ENCODE measurements at regions not wholly inside any gene's neighbourhood (a gene's known extent, or its start where the extent isn't known, plus 50 kb on each side); places are given as distances from the start of the nearest gene placed in this dataset.

GRCh38 chr6:9417400-9417799 is 982.1 kb upstream of the SLC35B3 start:
- no peaks in the 10 kb centered on the region for H3K4me1 ChIP-seq (ENCODE audit: control insufficient read depth, insufficient read depth, low read length)
- intact Hi-C loops (cut with micrococcal nuclease; ENCODE audit: unreplicated experiment) (no loop called here), in situ Hi-C loops (cut with HindIII; ENCODE audit: low pct_unique_long_range_greater_than_20kb, low sequenced_read_pairs) (no loop called here)
- H3K27ac ChIP-seq (ENCODE audit: low read length) = no peak overlapping the region
- no peaks in the 10 kb centered on the region for H3K36me3 ChIP-seq (ENCODE audit: control insufficient read depth, insufficient read depth, low read length)
- TF ChIP-seq POLR2AphosphoS5 (IDR thresholded peaks at IDR 0.05; ENCODE audit: low read depth, low read length) (no peak), TCF7L2 (IDR thresholded peaks at IDR 0.05; ENCODE audit: low read depth, low read length) (no peak), REST (IDR thresholded peaks at IDR 0.05; ENCODE audit: insufficient read depth in 1 of 2, low read depth in 2 of 2, low read length in 1 of 2) (no peak), CTCF (IDR thresholded peaks at IDR 0.05) (no peak), SIN3A (IDR thresholded peaks at IDR 0.05; ENCODE audit: borderline replicate concordance, insufficient read depth, low read depth, low read length) (no peak)
- CTCF ChIA-PET = no interaction called here
- no peak for ATAC-seq
- no TSS peak for BruUV-seq (replicated peaks)
- no peak overlapping the region for H3K4me3 ChIP-seq (ENCODE audit: low read depth in 2 of 2, low read length in 2 of 2)
- DNase-seq (ENCODE audit: low read depth, low spot score) = no peak
- H3K9me3 ChIP-seq (ENCODE audit: control insufficient read depth, insufficient read depth, low read depth, low read length) = no peaks in the 10 kb centered on the region; the same call in 1 of the 2 replicates
- no peaks in the 10 kb centered on the region for H3K27me3 ChIP-seq (ENCODE audit: control insufficient read depth, insufficient read depth, low read length)
- POLR2A ChIA-PET = no interaction called here

GRCh38 chr6:9412951-9413559 is 977.7 kb upstream of the SLC35B3 start:
- no peaks in the 10 kb centered on the region for H3K27me3 ChIP-seq (ENCODE audit: control insufficient read depth, insufficient read depth, low read length)
- TF ChIP-seq REST (IDR thresholded peaks at IDR 0.05; ENCODE audit: insufficient read depth in 1 of 2, low read depth in 2 of 2, low read length in 1 of 2) = no peak
- TF ChIP-seq CTCF (IDR thresholded peaks at IDR 0.05) = peak; percentile 55
- peaks cover 10% of the 10 kb centered on the region for H3K4me1 ChIP-seq (ENCODE audit: control insufficient read depth, insufficient read depth, low read length)
- H3K27ac ChIP-seq (ENCODE audit: low read length) = no peak overlapping the region
- ChIA-PET CTCF (interaction anchor here (0.6 to 0.7 kb wide), 2 partner anchors 62 to 108 kb away, joined by 3 to 4 read pairs; no protein-coding TSS in a partner anchor), POLR2A (no interaction called here)
- BruUV-seq (replicated peaks) = no TSS peak
- intact Hi-C loops (cut with micrococcal nuclease; ENCODE audit: unreplicated experiment) (no loop called here), in situ Hi-C loops (cut with HindIII; ENCODE audit: low pct_unique_long_range_greater_than_20kb, low sequenced_read_pairs) (no loop called here)
- H3K9me3 ChIP-seq (ENCODE audit: control insufficient read depth, insufficient read depth, low read depth, low read length) = peaks cover 8% of the 10 kb centered on the region; the same call in 1 of the 2 replicates
- no peak for DNase-seq (ENCODE audit: low read depth, low spot score)
- no peaks in the 10 kb centered on the region for H3K36me3 ChIP-seq (ENCODE audit: control insufficient read depth, insufficient read depth, low read length)
- no peak overlapping the region for H3K4me3 ChIP-seq (ENCODE audit: low read depth in 2 of 2, low read length in 2 of 2)
- no peak for ATAC-seq

Data from Panc1 (cell line).